ENCODE measurements at regions not wholly inside any gene's neighbourhood (a gene's known extent, or its start where the extent isn't known, plus 50 kb on each side); places are given as distances from the start of the nearest gene placed in this dataset.

GRCh38 chr3:194935061-194935460, 249.4 kb downstream of the FAM43A start:
- DNase-seq, result no peak
- H3K36me3 ChIP-seq, result no peaks in the 10 kb centered on the region
- H3K27ac ChIP-seq, result no peak overlapping the region
- H3K4me3 ChIP-seq, result no peak overlapping the region
- H3K27me3 ChIP-seq, result no peaks in the 10 kb centered on the region
- H3K4me1 ChIP-seq, result peaks cover 0 to 8% (median 0%) of the 10 kb centered on the region in 4 donors
- WGBS, 2 donors (ENCODE audit: low coverage in 1 of 2), result 84% methylated on average over 4 of the region's 4 CpGs; no CpG with 5 or more reads in 1 of the 2 donors
- in situ Hi-C loops (cut with MboI; ENCODE audit: low pct_ligation_motif_present in 1 of 4, low pct_unique_long_range_greater_than_20kb in 1 of 4, low sequenced_read_pairs in 3 of 4), result no loop called here
- TF ChIP-seq POLR2A (IDR thresholded peaks at IDR 0.05), result no peak
- TF ChIP-seq POLR2AphosphoS5 (IDR thresholded peaks at IDR 0.05), result no peak
- TF ChIP-seq, protein P1, sequence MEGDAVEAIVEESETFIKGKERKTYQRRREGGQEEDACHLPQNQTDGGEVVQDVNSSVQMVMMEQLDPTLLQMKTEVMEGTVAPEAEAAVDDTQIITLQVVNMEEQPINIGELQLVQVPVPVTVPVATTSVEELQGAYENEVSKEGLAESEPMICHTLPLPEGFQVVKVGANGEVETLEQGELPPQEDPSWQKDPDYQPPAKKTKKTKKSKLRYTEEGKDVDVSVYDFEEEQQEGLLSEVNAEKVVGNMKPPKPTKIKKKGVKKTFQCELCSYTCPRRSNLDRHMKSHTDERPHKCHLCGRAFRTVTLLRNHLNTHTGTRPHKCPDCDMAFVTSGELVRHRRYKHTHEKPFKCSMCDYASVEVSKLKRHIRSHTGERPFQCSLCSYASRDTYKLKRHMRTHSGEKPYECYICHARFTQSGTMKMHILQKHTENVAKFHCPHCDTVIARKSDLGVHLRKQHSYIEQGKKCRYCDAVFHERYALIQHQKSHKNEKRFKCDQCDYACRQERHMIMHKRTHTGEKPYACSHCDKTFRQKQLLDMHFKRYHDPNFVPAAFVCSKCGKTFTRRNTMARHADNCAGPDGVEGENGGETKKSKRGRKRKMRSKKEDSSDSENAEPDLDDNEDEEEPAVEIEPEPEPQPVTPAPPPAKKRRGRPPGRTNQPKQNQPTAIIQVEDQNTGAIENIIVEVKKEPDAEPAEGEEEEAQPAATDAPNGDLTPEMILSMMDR (IDR thresholded peaks at IDR 0.05), result no peak
- no peak for TF ChIP-seq EP300 (IDR thresholded peaks at IDR 0.05; ENCODE audit: low read depth)
- intact Hi-C loops (cut with DNase I; ENCODE audit: low total_unique reads), result no loop called here
- H3K9me3 ChIP-seq, result no peaks in the 10 kb centered on the region

- Histone ChIP-seq H3K9me3 (no peaks in the 10 kb centered on the region), H3K36me3 (no peaks in the 10 kb centered on the region), H3K27ac (no peak overlapping the region), H3K4me1 (peaks cover 0 to 2% (median 0%) of the 10 kb centered on the region in 4 donors), H3K4me3 (no peak overlapping the region), H3K27me3 (no peaks in the 10 kb centered on the region)
- in situ Hi-C loops (cut with MboI; ENCODE audit: low pct_ligation_motif_present in 1 of 4, low pct_unique_long_range_greater_than_20kb in 1 of 4, low sequenced_read_pairs in 3 of 4), result no loop called here
- intact Hi-C loops (cut with DNase I; ENCODE audit: low total_unique reads), result no loop called here
- TF ChIP-seq, protein P1 (IDR thresholded peaks at IDR 0.05), result no peak
- TF ChIP-seq POLR2A (IDR thresholded peaks at IDR 0.05) (no peak), POLR2AphosphoS5 (IDR thresholded peaks at IDR 0.05) (no peak), EP300 (IDR thresholded peaks at IDR 0.05; ENCODE audit: low read depth) (no peak)
- WGBS, 2 donors (ENCODE audit: low coverage in 1 of 2), result 78 to 79% methylated on average over 10 of the region's 10 CpGs
- no peak for DNase-seq
Observed at GRCh38 chr3:194935632-194936470, 250.2 kb downstream of the FAM43A start.

DNA sequence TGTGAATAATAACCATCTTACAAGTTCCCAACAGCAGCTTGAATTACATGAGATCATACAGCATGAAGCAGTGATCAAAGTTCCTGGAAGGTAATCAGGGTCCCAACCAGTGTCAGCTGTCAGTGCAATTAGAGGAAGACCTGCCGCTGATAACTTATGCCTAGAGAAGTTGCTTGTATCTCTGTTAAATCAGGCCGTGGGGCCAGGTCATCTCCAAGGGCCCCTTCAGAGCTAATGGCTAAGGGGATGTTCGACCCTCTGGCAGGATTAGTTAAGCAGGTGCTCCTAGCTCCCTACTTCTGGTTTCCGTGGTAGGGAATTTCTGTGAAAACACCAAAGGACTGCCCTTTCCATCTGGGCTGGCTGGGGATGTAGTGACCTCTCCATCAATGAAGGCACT, 251.0 kb downstream of the FAM43A start:
- WGBS, 2 donors (ENCODE audit: low coverage in 1 of 2), result 71% methylated on average over 4 of the region's 4 CpGs; no CpG with 5 or more reads in 1 of the 2 donors
- Histone ChIP-seq H3K9me3 (no peaks in the 10 kb centered on the region), H3K4me1 (no peaks in the 10 kb centered on the region), H3K4me3 (no peak overlapping the region), H3K36me3 (no peaks in the 10 kb centered on the region), H3K27ac (no peak overlapping the region), H3K27me3 (no peaks in the 10 kb centered on the region)
- in situ Hi-C loops (cut with MboI; ENCODE audit: low pct_ligation_motif_present in 1 of 4, low pct_unique_long_range_greater_than_20kb in 1 of 4, low sequenced_read_pairs in 3 of 4), result no loop called here
- intact Hi-C loops (cut with DNase I; ENCODE audit: low total_unique reads), result no loop called here
- TF ChIP-seq, protein P1 (IDR thresholded peaks at IDR 0.05), result no peak
- TF ChIP-seq EP300 (IDR thresholded peaks at IDR 0.05; ENCODE audit: low read depth), result no peak
- no peak for TF ChIP-seq POLR2A (IDR thresholded peaks at IDR 0.05)
- no peak for TF ChIP-seq POLR2AphosphoS5 (IDR thresholded peaks at IDR 0.05)
- DNase-seq, result no peak

GRCh38 chr3:194937144-194937543, 251.5 kb downstream of the FAM43A start:
- H3K27ac ChIP-seq, result no peak overlapping the region
- H3K27me3 ChIP-seq, result no peaks in the 10 kb centered on the region
- 93 to 95% methylated on average over 4 to 5 of the region's 5 CpGs for WGBS, 2 donors (ENCODE audit: low coverage in 1 of 2)
- in situ Hi-C loops (cut with MboI; ENCODE audit: low pct_ligation_motif_present in 1 of 4, low pct_unique_long_range_greater_than_20kb in 1 of 4, low sequenced_read_pairs in 3 of 4) (no loop called here), intact Hi-C loops (cut with DNase I; ENCODE audit: low total_unique reads) (no loop called here)
- no peaks in the 10 kb centered on the region for H3K9me3 ChIP-seq
- DNase-seq, result no peak
- H3K36me3 ChIP-seq, result no peaks in the 10 kb centered on the region
- TF ChIP-seq POLR2AphosphoS5 (IDR thresholded peaks at IDR 0.05) (no peak), POLR2A (IDR thresholded peaks at IDR 0.05) (no peak), EP300 (IDR thresholded peaks at IDR 0.05; ENCODE audit: low read depth) (no peak)
- TF ChIP-seq, protein P1 (IDR thresholded peaks at IDR 0.05), result no peak
- no peak overlapping the region for H3K4me3 ChIP-seq
- H3K4me1 ChIP-seq, result no peaks in the 10 kb centered on the region

Measured in transverse colon (tissue), 4 donors.